Vagina (tissue), 2 donors: ENCODE measurements at regions not wholly inside any gene's neighbourhood (a gene's known extent, or its start where the extent isn't known, plus 50 kb on each side); places are given as distances from the start of the nearest gene placed in this dataset.

ENCODE experiments used
- DNase-seq, 2 donors: peaks; one replicate each; pipeline ENCODE4 v3.0.0-alpha.2; 2017; ENCODE audit errors: extremely low spot score in 2 of 2
- H3K27ac ChIP-seq: fragments of 200-600 bp; sonication (generic); one replicate; pipeline ENCODE4 v1.5.1; 2019
- H3K27me3 ChIP-seq: fragments of 200-600 bp; sonication (generic); one replicate; pipeline ENCODE4 v1.5.1; 2019
- H3K36me3 ChIP-seq, 2 donors: fragments of 200-600 bp; sonication (generic); one replicate each; pipeline ENCODE4 v1.5.1; 2017 to 2019
- H3K4me1 ChIP-seq: fragments of 200-600 bp; sonication (generic); one replicate; pipeline ENCODE4 v1.5.1; 2019
- H3K4me3 ChIP-seq, 2 donors: fragments of 200-600 bp; sonication (generic); 1 replicate in 1 of 2; 2 replicates in 1 of 2; pipeline ENCODE4 v1.5.1; 2016 to 2019
- H3K9me3 ChIP-seq: fragments of 200-600 bp; sonication (generic); one replicate; pipeline ENCODE4 v1.5.1; 2019
- POLR2A ChIP-seq, 2 donors: fragments of 450-650 bp; IDR thresholded peaks; one replicate each; pipeline ENCODE4 v1.6.1; 2017; ENCODE audit warnings: antibody characterized with exemption in 2 of 2, mild to moderate bottlenecking in 2 of 2, moderate library complexity in 2 of 2
- POLR2AphosphoS5 ChIP-seq, 2 donors: sonication (generic); formaldehyde crosslinking; IDR thresholded peaks; one replicate each; pipeline ENCODE4 v1.9.0; 2017; ENCODE audit warnings: antibody characterized with exemption in 2 of 2, mild to moderate bottlenecking in 2 of 2, low read depth in 1 of 2; ENCODE audit not compliant: insufficient read depth in 1 of 2
- intact Hi-C: fragments of 100-400 bp; cut with DNase I; formaldehyde crosslinking; loops from one replicate; pipeline ENCODE4 v1.15.1; 2023
- TF ChIP-seq, protein P1 (sequence below), 3 experiments: fragments of 450-650 bp in 2 of 3; fragments of 200-600 bp in 1 of 3; sonication (generic) in 1 of 3; IDR thresholded peaks; one replicate each; pipeline ENCODE4 v1.5.1; 2017 to 2019; ENCODE audit warnings: antibody characterized with exemption in 3 of 3, mild to moderate bottlenecking in 2 of 3, moderate library complexity in 2 of 3

DNA sequence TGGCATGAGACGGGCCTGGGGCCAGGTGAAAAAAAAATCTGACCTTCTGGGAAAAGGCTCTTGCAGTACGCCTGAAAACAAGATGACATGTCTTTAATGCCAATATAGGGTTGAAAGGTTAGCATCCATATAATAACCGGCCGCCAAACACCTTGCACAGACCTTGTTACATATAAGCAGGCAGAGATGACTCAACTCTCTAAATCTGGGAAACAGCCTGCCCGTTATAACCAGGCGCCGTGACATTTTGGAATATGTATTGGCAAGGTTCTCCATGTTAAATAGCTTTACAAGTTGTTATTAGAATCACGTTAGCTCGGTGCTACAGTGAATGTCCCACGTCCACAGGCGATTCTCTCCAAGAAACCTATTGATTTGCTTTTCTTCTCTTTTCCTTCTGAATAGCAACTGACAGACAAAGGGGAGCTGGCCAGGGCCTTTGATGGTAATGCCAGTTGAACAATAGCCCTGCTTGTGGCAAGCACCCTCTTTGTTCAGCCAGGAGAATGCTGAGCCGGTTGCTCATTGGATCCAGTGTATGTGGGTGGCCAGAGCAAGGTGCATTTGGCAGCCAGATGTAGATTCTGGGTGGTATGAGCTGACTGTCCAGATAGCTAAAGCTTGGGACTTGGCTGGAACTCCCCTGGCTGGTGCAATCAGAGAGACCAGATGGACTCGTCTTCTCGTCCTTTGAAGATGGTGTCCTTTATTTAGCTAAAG lies 80.1 kb upstream of the AUTS2 start:
- Histone ChIP-seq H3K36me3 (no peaks in the 10 kb centered on the region), H3K27me3 (no peaks in the 10 kb centered on the region), H3K4me1 (no peaks in the 10 kb centered on the region), H3K9me3 (no peaks in the 10 kb centered on the region), H3K4me3 (no peak overlapping the region), H3K27ac (no peak overlapping the region)
- no peak for DNase-seq
- intact Hi-C loops = no loop called here
- no peak for TF ChIP-seq POLR2A (IDR thresholded peaks at IDR 0.05)
- TF ChIP-seq POLR2AphosphoS5 (IDR thresholded peaks at IDR 0.05; ENCODE audit: insufficient read depth in 1 of 2, low read depth in 1 of 2) = no peak
- TF ChIP-seq, protein P1, sequence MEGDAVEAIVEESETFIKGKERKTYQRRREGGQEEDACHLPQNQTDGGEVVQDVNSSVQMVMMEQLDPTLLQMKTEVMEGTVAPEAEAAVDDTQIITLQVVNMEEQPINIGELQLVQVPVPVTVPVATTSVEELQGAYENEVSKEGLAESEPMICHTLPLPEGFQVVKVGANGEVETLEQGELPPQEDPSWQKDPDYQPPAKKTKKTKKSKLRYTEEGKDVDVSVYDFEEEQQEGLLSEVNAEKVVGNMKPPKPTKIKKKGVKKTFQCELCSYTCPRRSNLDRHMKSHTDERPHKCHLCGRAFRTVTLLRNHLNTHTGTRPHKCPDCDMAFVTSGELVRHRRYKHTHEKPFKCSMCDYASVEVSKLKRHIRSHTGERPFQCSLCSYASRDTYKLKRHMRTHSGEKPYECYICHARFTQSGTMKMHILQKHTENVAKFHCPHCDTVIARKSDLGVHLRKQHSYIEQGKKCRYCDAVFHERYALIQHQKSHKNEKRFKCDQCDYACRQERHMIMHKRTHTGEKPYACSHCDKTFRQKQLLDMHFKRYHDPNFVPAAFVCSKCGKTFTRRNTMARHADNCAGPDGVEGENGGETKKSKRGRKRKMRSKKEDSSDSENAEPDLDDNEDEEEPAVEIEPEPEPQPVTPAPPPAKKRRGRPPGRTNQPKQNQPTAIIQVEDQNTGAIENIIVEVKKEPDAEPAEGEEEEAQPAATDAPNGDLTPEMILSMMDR (IDR thresholded peaks at IDR 0.05) = no peak

DNA sequence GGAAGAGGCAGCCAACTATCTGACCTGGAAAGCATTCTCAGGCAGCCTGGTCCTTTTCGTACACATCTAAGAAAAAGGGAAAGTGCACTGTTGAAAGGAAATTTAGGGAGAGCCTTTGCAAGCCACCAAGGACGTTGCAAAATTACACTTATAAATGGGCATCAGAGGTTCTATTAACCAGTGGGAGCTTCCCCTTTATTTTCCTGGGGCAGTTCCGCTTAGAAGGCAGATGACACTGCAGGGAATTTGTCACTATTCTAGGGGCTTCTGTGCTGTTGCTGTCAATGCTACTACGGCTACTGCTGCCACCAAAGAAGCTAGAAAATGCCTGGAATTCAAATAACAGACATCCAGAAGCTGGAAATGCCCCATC lies 79.6 kb upstream of the AUTS2 start:
- intact Hi-C loops = no loop called here
- Histone ChIP-seq H3K27me3 (no peaks in the 10 kb centered on the region), H3K4me3 (no peak overlapping the region), H3K27ac (no peak overlapping the region), H3K4me1 (no peaks in the 10 kb centered on the region), H3K36me3 (no peaks in the 10 kb centered on the region), H3K9me3 (no peaks in the 10 kb centered on the region)
- no peak for DNase-seq
- TF ChIP-seq, protein P1 (IDR thresholded peaks at IDR 0.05) = no peak
- no peak for TF ChIP-seq POLR2AphosphoS5 (IDR thresholded peaks at IDR 0.05; ENCODE audit: insufficient read depth in 1 of 2, low read depth in 1 of 2)
- TF ChIP-seq POLR2A (IDR thresholded peaks at IDR 0.05) = no peak

DNA sequence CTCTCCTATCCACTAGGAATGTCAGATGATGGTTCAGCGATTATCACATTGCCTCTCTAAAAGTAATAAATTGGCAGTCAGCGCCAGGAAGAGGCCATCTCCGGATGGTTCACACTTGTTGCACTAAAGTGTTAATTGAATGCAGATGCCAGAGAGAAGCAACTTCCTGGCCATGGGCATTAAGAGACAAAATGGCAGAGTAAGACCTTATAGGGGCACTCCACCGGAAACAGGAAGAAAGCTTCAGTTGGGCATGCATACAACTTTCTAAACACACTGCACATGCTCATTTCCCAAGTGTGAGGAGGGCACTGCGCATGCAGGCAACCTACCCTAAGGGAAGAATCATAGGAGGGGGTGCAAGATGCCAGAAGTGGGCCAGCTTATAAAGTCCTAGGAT lies 71.7 kb upstream of the AUTS2 start:
- DNase-seq = no peak
- H3K4me1 ChIP-seq = no peaks in the 10 kb centered on the region
- no peak overlapping the region for H3K4me3 ChIP-seq
- H3K36me3 ChIP-seq = no peaks in the 10 kb centered on the region
- no peaks in the 10 kb centered on the region for H3K27me3 ChIP-seq
- intact Hi-C loops = no loop called here
- TF ChIP-seq, protein P1 (IDR thresholded peaks at IDR 0.05) = no peak
- no peak for TF ChIP-seq POLR2AphosphoS5 (IDR thresholded peaks at IDR 0.05; ENCODE audit: insufficient read depth in 1 of 2, low read depth in 1 of 2)
- no peaks in the 10 kb centered on the region for H3K9me3 ChIP-seq
- H3K27ac ChIP-seq = no peak overlapping the region

DNA sequence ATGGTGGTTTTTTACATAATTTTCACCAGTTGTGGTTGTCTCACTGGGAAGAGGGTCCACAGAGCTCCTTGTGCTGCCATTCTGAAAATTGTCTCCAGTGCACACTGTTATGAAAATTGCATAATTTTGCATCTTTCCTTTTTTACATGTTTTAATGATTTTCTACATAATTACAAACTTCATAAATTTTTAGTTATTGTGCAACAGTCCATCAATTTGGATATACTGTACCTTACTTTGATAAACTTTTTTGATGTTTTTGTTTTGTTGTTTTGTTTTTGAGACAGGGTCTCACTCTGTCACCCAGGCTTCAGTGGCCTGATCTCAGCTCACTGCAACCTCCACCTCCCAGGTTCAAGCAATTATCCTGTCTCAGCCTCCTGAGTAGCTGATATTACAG lies 70.6 kb upstream of the AUTS2 start:
- TF ChIP-seq POLR2AphosphoS5 (IDR thresholded peaks at IDR 0.05; ENCODE audit: insufficient read depth in 1 of 2, low read depth in 1 of 2) = no peak
- TF ChIP-seq, protein P1 (IDR thresholded peaks at IDR 0.05) = no peak
- TF ChIP-seq POLR2A (IDR thresholded peaks at IDR 0.05) = no peak
- Histone ChIP-seq H3K4me3 (no peak overlapping the region), H3K36me3 (no peaks in the 10 kb centered on the region), H3K4me1 (no peaks in the 10 kb centered on the region), H3K9me3 (no peaks in the 10 kb centered on the region), H3K27ac (no peak overlapping the region), H3K27me3 (no peaks in the 10 kb centered on the region)
- intact Hi-C loops = no loop called here
- no peak for DNase-seq

DNA sequence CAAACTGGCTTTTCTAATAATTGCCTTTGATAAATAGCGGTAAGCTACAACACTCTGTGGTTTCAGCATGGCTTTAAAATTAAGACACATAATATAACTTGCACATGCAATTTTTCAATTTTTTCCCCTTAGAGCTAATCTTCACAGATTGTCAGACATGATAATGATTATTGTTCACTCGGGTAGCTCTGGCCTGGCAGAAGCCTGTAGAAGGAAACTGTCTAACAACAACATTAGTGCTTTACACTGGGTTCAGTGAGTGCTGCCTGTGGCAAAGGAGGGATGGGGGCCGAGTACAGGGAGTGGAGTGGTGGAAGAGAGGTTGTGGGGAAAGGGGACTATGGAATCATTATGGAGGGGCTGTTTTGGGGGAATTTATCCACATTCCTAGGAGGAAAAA lies 67.2 kb upstream of the AUTS2 start:
- no peaks in the 10 kb centered on the region for H3K36me3 ChIP-seq
- intact Hi-C loops = no loop called here
- no peak overlapping the region for H3K4me3 ChIP-seq
- no peaks in the 10 kb centered on the region for H3K27me3 ChIP-seq
- no peak overlapping the region for H3K27ac ChIP-seq
- H3K4me1 ChIP-seq = no peaks in the 10 kb centered on the region
- no peaks in the 10 kb centered on the region for H3K9me3 ChIP-seq
- no peak for TF ChIP-seq POLR2A (IDR thresholded peaks at IDR 0.05)
- no peak for TF ChIP-seq POLR2AphosphoS5 (IDR thresholded peaks at IDR 0.05; ENCODE audit: insufficient read depth in 1 of 2, low read depth in 1 of 2)
- TF ChIP-seq, protein P1 (IDR thresholded peaks at IDR 0.05) = no peak
- DNase-seq = no peak
